Suprapubic skin (tissue), 4 donors: ENCODE measurements at regions not wholly inside any gene's neighbourhood (a gene's known extent, or its start where the extent isn't known, plus 50 kb on each side); places are given as distances from the start of the nearest gene placed in this dataset.

ENCODE experiments used
- DNase-seq, 2 donors: peaks; one replicate each; pipeline ENCODE4 v3.0.0-alpha.2; 2019; ENCODE audit warnings: low spot score in 2 of 2
- H3K27ac ChIP-seq: fragments of 200-600 bp; sonication (generic); one replicate; pipeline ENCODE4 v1.5.1; 2019
- H3K27me3 ChIP-seq: fragments of 200-600 bp; sonication (generic); one replicate; pipeline ENCODE4 v1.5.1; 2019
- H3K36me3 ChIP-seq: fragments of 200-600 bp; sonication (generic); one replicate; pipeline ENCODE4 v1.5.1; 2019
- H3K4me1 ChIP-seq: fragments of 200-600 bp; sonication (generic); one replicate; pipeline ENCODE4 v1.5.1; 2019
- H3K4me3 ChIP-seq: fragments of 200-600 bp; sonication (generic); one replicate; pipeline ENCODE4 v1.5.1; 2019; ENCODE audit warnings: mild to moderate bottlenecking
- H3K9me3 ChIP-seq: fragments of 200-600 bp; sonication (generic); one replicate; pipeline ENCODE4 v1.5.1; 2019
- CTCF ChIP-seq, 2 donors: fragments of 200-600 bp in 1 of 2; fragments of 450-650 bp in 1 of 2; sonication (generic) in 1 of 2; IDR thresholded peaks; one replicate each; pipeline ENCODE4 v1.5.1; 2016 to 2019; ENCODE audit warnings: antibody characterized with exemption in 2 of 2, mild to moderate bottlenecking in 1 of 2, moderate library complexity in 1 of 2
- EP300 ChIP-seq: sonication (generic); formaldehyde crosslinking; IDR thresholded peaks from one replicate; pipeline ENCODE4 v1.6.1; 2017; ENCODE audit warnings: antibody characterized with exemption
- POLR2A ChIP-seq, 2 donors: fragments of 450-650 bp; IDR thresholded peaks; one replicate each; pipeline ENCODE4 v1.6.1; 2017; ENCODE audit warnings: antibody characterized with exemption in 2 of 2, mild to moderate bottlenecking in 2 of 2, moderate library complexity in 2 of 2
- POLR2AphosphoS5 ChIP-seq, 3 donors: sonication (generic); formaldehyde crosslinking; IDR thresholded peaks; one replicate each; pipeline ENCODE4 v1.6.1; 2017; ENCODE audit warnings: antibody characterized with exemption in 3 of 3
- WGBS: methylation state at CpG from one replicate; pipeline ENCODE4 v1.1.5; 2018; 5-methylcytosine and 5-hydroxymethylcytosine counted together

GRCh38 chr7:53209129-53209528 lies 173.7 kb downstream of the POM121L12 start:
- Histone ChIP-seq H3K36me3 (no peaks in the 10 kb centered on the region), H3K27me3 (no peaks in the 10 kb centered on the region), H3K4me3 (no peak overlapping the region), H3K4me1 (no peaks in the 10 kb centered on the region), H3K9me3 (peaks cover 10% of the 10 kb centered on the region), H3K27ac (no peak overlapping the region)
- 77% methylated on average over 3 of the region's 3 CpGs for WGBS
- no peak for TF ChIP-seq POLR2AphosphoS5 (IDR thresholded peaks at IDR 0.05)
- no peak for DNase-seq

GRCh38 chr7:53214463-53214862 lies 179.0 kb downstream of the POM121L12 start:
- H3K36me3 ChIP-seq, result no peaks in the 10 kb centered on the region
- no peak for TF ChIP-seq POLR2AphosphoS5 (IDR thresholded peaks at IDR 0.05)
- TF ChIP-seq POLR2A (IDR thresholded peaks at IDR 0.05), result no peak
- TF ChIP-seq CTCF (IDR thresholded peaks at IDR 0.05), result no peak
- no peak for TF ChIP-seq EP300
- peaks cover 21% of the 10 kb centered on the region for H3K9me3 ChIP-seq
- whole genome bisulfite sequencing, result 90% methylated on average over 1 of the region's 1 CpG
- H3K27me3 ChIP-seq, result peaks cover 6% of the 10 kb centered on the region
- no peaks in the 10 kb centered on the region for H3K4me1 ChIP-seq
- H3K27ac ChIP-seq, result no peak overlapping the region
- DNase-seq, result no peak
- no peak overlapping the region for H3K4me3 ChIP-seq

- TF ChIP-seq CTCF (IDR thresholded peaks at IDR 0.05) (no peak), EP300 (no peak), POLR2AphosphoS5 (IDR thresholded peaks at IDR 0.05) (no peak), POLR2A (IDR thresholded peaks at IDR 0.05) (no peak)
- H3K9me3 ChIP-seq, result peaks cover 11% of the 10 kb centered on the region
- peaks cover 7% of the 10 kb centered on the region for H3K27me3 ChIP-seq
- H3K36me3 ChIP-seq, result no peaks in the 10 kb centered on the region
- H3K4me3 ChIP-seq, result peak overlapping the region; percentile 28
- H3K4me1 ChIP-seq, result no peaks in the 10 kb centered on the region
- 9% methylated on average over 38 of the region's 46 CpGs for WGBS
- H3K27ac ChIP-seq, result no peak overlapping the region
- no peak for DNase-seq
Measured at GRCh38 chr7:53218730-53219504, 183.5 kb downstream of the POM121L12 start.

GRCh38 chr7:53229202-53229601 lies 193.8 kb downstream of the POM121L12 start:
- no peak overlapping the region for H3K27ac ChIP-seq
- H3K9me3 ChIP-seq, result no peaks in the 10 kb centered on the region
- WGBS, result 65% methylated on average over 4 of the region's 4 CpGs
- H3K27me3 ChIP-seq, result no peaks in the 10 kb centered on the region
- no peak for TF ChIP-seq POLR2AphosphoS5 (IDR thresholded peaks at IDR 0.05)
- TF ChIP-seq CTCF (IDR thresholded peaks at IDR 0.05), result no peak
- TF ChIP-seq POLR2A (IDR thresholded peaks at IDR 0.05), result no peak
- TF ChIP-seq EP300, result no peak
- H3K4me1 ChIP-seq, result no peaks in the 10 kb centered on the region
- no peak overlapping the region for H3K4me3 ChIP-seq
- no peaks in the 10 kb centered on the region for H3K36me3 ChIP-seq
- no peak for DNase-seq

- H3K36me3 ChIP-seq, result no peaks in the 10 kb centered on the region
- WGBS, result 51% methylated on average over 4 of the region's 4 CpGs
- TF ChIP-seq POLR2AphosphoS5 (IDR thresholded peaks at IDR 0.05) (no peak), EP300 (no peak), POLR2A (IDR thresholded peaks at IDR 0.05) (no peak), CTCF (IDR thresholded peaks at IDR 0.05) (no peak)
- H3K9me3 ChIP-seq, result no peaks in the 10 kb centered on the region
- H3K27ac ChIP-seq, result no peak overlapping the region
- DNase-seq, result no peak
- H3K4me3 ChIP-seq, result no peak overlapping the region
- H3K4me1 ChIP-seq, result no peaks in the 10 kb centered on the region
- H3K27me3 ChIP-seq, result no peaks in the 10 kb centered on the region
Measured at GRCh38 chr7:53237344-53237913, 202.0 kb downstream of the POM121L12 start.
